ENCODE measurements at regions not wholly inside any gene's neighbourhood (a gene's known extent, or its start where the extent isn't known, plus 50 kb on each side); places are given as distances from the start of the nearest gene placed in this dataset.

- TF ChIP-seq POLR2A (IDR thresholded peaks at IDR 0.05): no peak
- no peak for TF ChIP-seq CTCF (IDR thresholded peaks at IDR 0.05)
These were observed 79.9 kb upstream of the ABCB5 start for GRCh38 chr7:20535541-20535940.

Measured in body of pancreas (tissue), 4 donors.